ENCODE measurements at regions not wholly inside any gene's neighbourhood (a gene's known extent, or its start where the extent isn't known, plus 50 kb on each side); places are given as distances from the start of the nearest gene placed in this dataset.
"Not testable (repeated sequence)": the region's sequence is repeated elsewhere in the genome, so short reads cannot be mapped to it uniquely, and the experiment has no call there.

- DNase-seq = no peak
Observed at GRCh38 chr2:186925514-186925913, 76.5 kb upstream of the ZSWIM2 start.

GRCh38 chr2:186922316-186922715, 73.3 kb upstream of the ZSWIM2 start:
- not testable (repeated sequence) for DNase-seq

- DNase-seq = no peak
Observed at GRCh38 chr2:186919296-186919695, 70.3 kb upstream of the ZSWIM2 start.

- DNase-seq = no peak
Observed at GRCh38 chr2:186918495-186918894, 69.5 kb upstream of the ZSWIM2 start.

GRCh38 chr2:186917866-186918265, 68.9 kb upstream of the ZSWIM2 start:
- no peak for DNase-seq

GRCh38 chr2:186913870-186914269, 64.9 kb upstream of the ZSWIM2 start:
- peak; percentile 1 for DNase-seq

- peak; percentile 0 for DNase-seq
Observed at GRCh38 chr2:186912979-186913378, 64.0 kb upstream of the ZSWIM2 start.

- DNase-seq = no peak
Observed at GRCh38 chr2:186911551-186912085, 62.6 kb upstream of the ZSWIM2 start.

- no peak for DNase-seq
Observed at GRCh38 chr2:186910996-186911395, 62.0 kb upstream of the ZSWIM2 start.

- DNase-seq = no peak
Observed at GRCh38 chr2:186909095-186909494, 60.1 kb upstream of the ZSWIM2 start.

GRCh38 chr2:186907897-186908296, 58.9 kb upstream of the ZSWIM2 start:
- DNase-seq = no peak

- DNase-seq = no peak
Observed at GRCh38 chr2:186903216-186903615, 54.2 kb upstream of the ZSWIM2 start.
